ENCODE measurements at regions not wholly inside any gene's neighbourhood (a gene's known extent, or its start where the extent isn't known, plus 50 kb on each side); places are given as distances from the start of the nearest gene placed in this dataset.

DNA sequence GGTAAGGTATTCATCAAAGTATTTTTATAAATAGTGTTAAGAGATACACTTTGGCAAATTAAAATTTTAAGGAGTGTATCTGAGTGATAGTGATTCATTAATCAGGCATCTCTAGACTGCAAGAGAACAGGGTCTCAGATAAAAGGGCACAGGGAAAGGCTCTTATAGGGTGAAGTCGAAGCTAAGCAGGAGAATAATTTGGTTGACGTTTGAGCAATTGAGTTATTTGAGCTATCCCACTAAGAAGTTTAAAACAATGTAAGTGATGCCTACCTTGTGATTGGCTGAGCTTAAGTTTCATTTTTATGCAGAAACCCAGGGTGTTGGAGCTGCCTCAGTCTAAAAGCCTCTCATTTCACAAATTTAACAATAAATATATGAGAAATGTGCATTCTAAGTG, 125.3 kb downstream of the SLC6A15 start:
- TF ChIP-seq, protein P1, sequence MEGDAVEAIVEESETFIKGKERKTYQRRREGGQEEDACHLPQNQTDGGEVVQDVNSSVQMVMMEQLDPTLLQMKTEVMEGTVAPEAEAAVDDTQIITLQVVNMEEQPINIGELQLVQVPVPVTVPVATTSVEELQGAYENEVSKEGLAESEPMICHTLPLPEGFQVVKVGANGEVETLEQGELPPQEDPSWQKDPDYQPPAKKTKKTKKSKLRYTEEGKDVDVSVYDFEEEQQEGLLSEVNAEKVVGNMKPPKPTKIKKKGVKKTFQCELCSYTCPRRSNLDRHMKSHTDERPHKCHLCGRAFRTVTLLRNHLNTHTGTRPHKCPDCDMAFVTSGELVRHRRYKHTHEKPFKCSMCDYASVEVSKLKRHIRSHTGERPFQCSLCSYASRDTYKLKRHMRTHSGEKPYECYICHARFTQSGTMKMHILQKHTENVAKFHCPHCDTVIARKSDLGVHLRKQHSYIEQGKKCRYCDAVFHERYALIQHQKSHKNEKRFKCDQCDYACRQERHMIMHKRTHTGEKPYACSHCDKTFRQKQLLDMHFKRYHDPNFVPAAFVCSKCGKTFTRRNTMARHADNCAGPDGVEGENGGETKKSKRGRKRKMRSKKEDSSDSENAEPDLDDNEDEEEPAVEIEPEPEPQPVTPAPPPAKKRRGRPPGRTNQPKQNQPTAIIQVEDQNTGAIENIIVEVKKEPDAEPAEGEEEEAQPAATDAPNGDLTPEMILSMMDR (IDR thresholded peaks at IDR 0.05) = no peak
- TF ChIP-seq POLR2A (IDR thresholded peaks at IDR 0.05) = no peak
